ENCODE measurements at regions not wholly inside any gene's neighbourhood (a gene's known extent, or its start where the extent isn't known, plus 50 kb on each side); places are given as distances from the start of the nearest gene placed in this dataset.

DNA sequence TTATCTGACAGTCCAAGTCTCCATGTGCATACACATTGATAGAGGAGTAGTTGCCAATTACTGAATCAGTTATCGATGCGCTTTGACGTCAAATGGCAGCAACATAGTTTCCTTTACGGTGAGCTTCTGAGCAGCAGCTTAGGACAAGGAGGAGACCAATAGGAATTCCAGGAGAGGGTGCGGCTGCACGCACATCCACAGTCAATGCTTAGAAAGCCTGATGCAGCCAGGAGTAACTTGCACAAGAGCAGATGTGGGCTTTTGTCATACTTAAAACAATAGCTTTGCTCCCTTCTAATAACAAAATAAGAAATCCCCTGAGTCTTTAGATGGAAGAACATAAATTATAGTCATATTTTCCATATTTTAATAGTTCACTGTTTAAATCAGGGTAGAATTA is 442.1 kb downstream of the BCKDHB start (continued):
- no peak for TF ChIP-seq USF2 (IDR thresholded peaks at IDR 0.05; ENCODE audit: borderline replicate concordance, low read depth, low read length)
- TF ChIP-seq, protein P1, sequence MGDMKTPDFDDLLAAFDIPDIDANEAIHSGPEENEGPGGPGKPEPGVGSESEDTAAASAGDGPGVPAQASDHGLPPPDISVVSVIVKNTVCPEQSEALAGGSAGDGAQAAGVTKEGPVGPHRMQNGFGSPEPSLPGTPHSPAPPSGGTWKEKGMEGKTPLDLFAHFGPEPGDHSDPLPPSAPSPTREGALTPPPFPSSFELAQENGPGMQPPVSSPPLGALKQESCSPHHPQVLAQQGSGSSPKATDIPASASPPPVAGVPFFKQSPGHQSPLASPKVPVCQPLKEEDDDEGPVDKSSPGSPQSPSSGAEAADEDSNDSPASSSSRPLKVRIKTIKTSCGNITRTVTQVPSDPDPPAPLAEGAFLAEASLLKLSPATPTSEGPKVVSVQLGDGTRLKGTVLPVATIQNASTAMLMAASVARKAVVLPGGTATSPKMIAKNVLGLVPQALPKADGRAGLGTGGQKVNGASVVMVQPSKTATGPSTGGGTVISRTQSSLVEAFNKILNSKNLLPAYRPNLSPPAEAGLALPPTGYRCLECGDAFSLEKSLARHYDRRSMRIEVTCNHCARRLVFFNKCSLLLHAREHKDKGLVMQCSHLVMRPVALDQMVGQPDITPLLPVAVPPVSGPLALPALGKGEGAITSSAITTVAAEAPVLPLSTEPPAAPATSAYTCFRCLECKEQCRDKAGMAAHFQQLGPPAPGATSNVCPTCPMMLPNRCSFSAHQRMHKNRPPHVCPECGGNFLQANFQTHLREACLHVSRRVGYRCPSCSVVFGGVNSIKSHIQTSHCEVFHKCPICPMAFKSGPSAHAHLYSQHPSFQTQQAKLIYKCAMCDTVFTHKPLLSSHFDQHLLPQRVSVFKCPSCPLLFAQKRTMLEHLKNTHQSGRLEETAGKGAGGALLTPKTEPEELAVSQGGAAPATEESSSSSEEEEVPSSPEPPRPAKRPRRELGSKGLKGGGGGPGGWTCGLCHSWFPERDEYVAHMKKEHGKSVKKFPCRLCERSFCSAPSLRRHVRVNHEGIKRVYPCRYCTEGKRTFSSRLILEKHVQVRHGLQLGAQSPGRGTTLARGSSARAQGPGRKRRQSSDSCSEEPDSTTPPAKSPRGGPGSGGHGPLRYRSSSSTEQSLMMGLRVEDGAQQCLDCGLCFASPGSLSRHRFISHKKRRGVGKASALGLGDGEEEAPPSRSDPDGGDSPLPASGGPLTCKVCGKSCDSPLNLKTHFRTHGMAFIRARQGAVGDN (IDR thresholded peaks at IDR 0.05): no peak
- TF ChIP-seq CBX5 (IDR thresholded peaks at IDR 0.05; ENCODE audit: low read depth): no peak
- no peak for TF ChIP-seq SREBF2 (IDR thresholded peaks at IDR 0.05; ENCODE audit: low read length)
- TF ChIP-seq PBX3 (IDR thresholded peaks at IDR 0.05; ENCODE audit: insufficient replicate concordance, low read depth, low read length): no peak
- TF ChIP-seq NBN (IDR thresholded peaks at IDR 0.05): no peak
- no peak for TF ChIP-seq ZZZ3 (IDR thresholded peaks at IDR 0.05; ENCODE audit: control insufficient read depth, insufficient read length, low read depth)

DNA sequence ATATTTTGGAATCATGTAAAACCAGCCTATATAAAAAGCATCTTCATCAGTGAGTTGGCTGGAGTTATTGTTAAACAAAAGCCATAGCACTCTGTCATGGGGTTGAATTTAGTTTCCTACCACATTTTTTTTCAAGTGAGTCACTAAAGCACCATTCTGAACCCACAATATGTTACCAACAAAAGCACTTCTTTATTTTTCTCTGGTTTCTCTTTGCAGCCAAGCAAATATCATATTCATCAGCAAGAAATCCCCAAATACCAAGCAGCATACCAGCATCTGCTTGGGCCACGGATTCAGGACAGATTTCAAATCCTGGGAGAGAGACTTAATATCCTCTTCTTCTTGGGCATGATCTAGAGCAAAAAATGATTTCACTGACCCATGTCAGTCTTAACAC is 441.4 kb downstream of the BCKDHB start:
- POLR2A ChIA-PET: no interaction called here
- H3K27me3 ChIP-seq (replicated peaks in 1 of 2; ENCODE audit: control insufficient read depth in 2 of 2, insufficient read depth in 2 of 2, low read length in 1 of 2): no peaks in the 10 kb centered on the region
- FAIRE-seq (no peak), DNase-seq (ENCODE audit: low read depth, low spot score) (no peak), ATAC-seq (peak; percentile 72)
- H3K4me1 ChIP-seq (ENCODE audit: control insufficient read depth, insufficient read depth, low read length): no peaks in the 10 kb centered on the region
- no peak overlapping the region for H3K27ac ChIP-seq (ENCODE audit: control insufficient read depth, insufficient read depth)
- no peaks in the 10 kb centered on the region for H3K79me2 ChIP-seq (ENCODE audit: control insufficient read depth, insufficient read depth, low read length)
- no peaks in the 10 kb centered on the region for H4K20me1 ChIP-seq (ENCODE audit: control insufficient read depth, insufficient read depth)
- SMC1A ChIA-PET (ENCODE audit: uncharacterized antibody, unreplicated experiment): no interaction called here
- in situ Hi-C loops (cut with MboI) (no loop called here), intact Hi-C loops (cut with micrococcal nuclease; ENCODE audit: unreplicated experiment) (no loop called here)
- H3K9me3 ChIP-seq (replicated peaks; ENCODE audit: control insufficient read depth, insufficient read depth, low read length): no peaks in the 10 kb centered on the region
- no peaks in the 10 kb centered on the region for H3K36me3 ChIP-seq (ENCODE audit: control insufficient read depth in 2 of 2, insufficient read depth in 2 of 2, low read length in 1 of 2)
- H3K4me3 ChIP-seq: no peak overlapping the region
- H3K4me2 ChIP-seq (ENCODE audit: control insufficient read depth, insufficient read depth): no peak overlapping the region
- RAD21 ChIA-PET (ENCODE audit: unreplicated experiment): no interaction called here
- no peak overlapping the region for H3K9ac ChIP-seq (ENCODE audit: control insufficient read depth, insufficient read depth, low read length)
- CTCF ChIA-PET: no interaction called here
- BruUV-seq (replicated peaks): no TSS peak
- 0% methylated on average over 1 of the region's 1 CpG for WGBS (ENCODE audit: insufficient coverage, insufficient replicate concordance, low lambda C conversion rate, missing lambda C conversion rate)
- no peak overlapping the region for H2AFZ ChIP-seq (ENCODE audit: control insufficient read depth, low read depth, low read length)
- TF ChIP-seq GATAD2B (conservative IDR thresholded peaks at IDR 0.05; ENCODE audit: low read depth) (no peak), RFX5 (IDR thresholded peaks at IDR 0.05; ENCODE audit: low read depth, low read length) (no peak), STAT3 (IDR thresholded peaks at IDR 0.05; ENCODE audit: low read depth, low read length) (no peak), CHD1 (IDR thresholded peaks at IDR 0.05; ENCODE audit: low read depth, low read length) (no peak), ZBTB11 (CRISPR knock-in tag; IDR thresholded peaks at IDR 0.05) (no peak), IRF5 (IDR thresholded peaks at IDR 0.05; ENCODE audit: borderline replicate concordance) (no peak)
